ENCODE measurements at regions not wholly inside any gene's neighbourhood (a gene's known extent, or its start where the extent isn't known, plus 50 kb on each side); places are given as distances from the start of the nearest gene placed in this dataset.
"Not testable (repeated sequence)": the region's sequence is repeated elsewhere in the genome, so short reads cannot be mapped to it uniquely, and the experiment has no call there.

- no peak for DNase-seq
Measured at GRCh38 chr2:128416806-128417205, 98.1 kb upstream of the HS6ST1 start.

- DNase-seq: not testable (repeated sequence)
Measured at GRCh38 chr2:128417264-128417663, 98.6 kb upstream of the HS6ST1 start.

- DNase-seq: no peak
Measured at GRCh38 chr2:128420131-128420530, 101.5 kb upstream of the HS6ST1 start.

- no peak for DNase-seq
Measured at GRCh38 chr2:128420776-128421175, 102.1 kb upstream of the HS6ST1 start.

- DNase-seq: no peak
Measured at GRCh38 chr2:128421286-128421685, 102.6 kb upstream of the HS6ST1 start.

- no peak for DNase-seq
Measured at GRCh38 chr2:128421861-128422311, 103.2 kb upstream of the HS6ST1 start.

GRCh38 chr2:128422571-128422970 is 103.9 kb upstream of the HS6ST1 start:
- DNase-seq: no peak

- no peak for DNase-seq
Measured at GRCh38 chr2:128423788-128424165, 105.1 kb upstream of the HS6ST1 start.

GRCh38 chr2:128424406-128425171 is 105.9 kb upstream of the HS6ST1 start:
- DNase-seq: no peak

- DNase-seq: no peak
Measured at GRCh38 chr2:128425216-128425615, 106.5 kb upstream of the HS6ST1 start.

- DNase-seq: no peak
Measured at GRCh38 chr2:128425731-128426620, 107.3 kb upstream of the HS6ST1 start.

- DNase-seq: no peak
Measured at GRCh38 chr2:128427413-128427755, 108.7 kb upstream of the HS6ST1 start.

GRCh38 chr2:128428415-128428814 is 109.7 kb upstream of the HS6ST1 start:
- no peak for DNase-seq

GRCh38 chr2:128432423-128432822 is 113.8 kb upstream of the HS6ST1 start:
- DNase-seq: no peak

GRCh38 chr2:128433911-128434550 is 115.4 kb upstream of the HS6ST1 start:
- no peak for DNase-seq

- no peak for DNase-seq
Measured at GRCh38 chr2:128435576-128436478, 117.2 kb upstream of the HS6ST1 start.

- no peak for DNase-seq
Measured at GRCh38 chr2:128436479-128437203, 118.0 kb upstream of the HS6ST1 start.

GRCh38 chr2:128437204-128437565 is 118.5 kb upstream of the HS6ST1 start:
- no peak for DNase-seq

- DNase-seq: no peak
Measured at GRCh38 chr2:128438091-128438490, 119.4 kb upstream of the HS6ST1 start.

- no peak for DNase-seq
Measured at GRCh38 chr2:128438586-128438985, 119.9 kb upstream of the HS6ST1 start.

GRCh38 chr2:128439031-128439790 is 120.5 kb upstream of the HS6ST1 start:
- no peak for DNase-seq

All from SIG-M5 (cell line).